PC-9 (cell line): ENCODE measurements at regions not wholly inside any gene's neighbourhood (a gene's known extent, or its start where the extent isn't known, plus 50 kb on each side); places are given as distances from the start of the nearest gene placed in this dataset.
"Not testable (repeated sequence)": the region's sequence is repeated elsewhere in the genome, so short reads cannot be mapped to it uniquely, and the experiment has no call there.

Source experiments
- CTCF ChIP-seq: fragments of 200-600 bp; sonication (generic); conservative IDR thresholded peaks from 2 replicates; pipeline ENCODE4 v1.6.1; 2017; ENCODE audit warnings: mixed run types, antibody characterized with exemption, mild to moderate bottlenecking, moderate library complexity
- EZH2 ChIP-seq: fragments of 200-600 bp; sonication (generic); IDR thresholded peaks from 2 replicates; pipeline ENCODE4 v1.8.0; 2017; ENCODE audit warnings: antibody characterized with exemption, low read depth

- not testable (repeated sequence) for TF ChIP-seq CTCF, EZH2
Observed at GRCh38 chr20:59490196-59491004, 113.9 kb upstream of the PHACTR3 start.
